Ishikawa (cell line): ENCODE measurements at regions not wholly inside any gene's neighbourhood (a gene's known extent, or its start where the extent isn't known, plus 50 kb on each side); places are given as distances from the start of the nearest gene placed in this dataset.
A peak's percentile ranks its signal among the peaks of the same experiment; 100 is the strongest.

ENCODE experiments used
- CEBPB ChIP-seq: IDR thresholded peaks from 2 replicates; pipeline ENCODE4 v1.6.1; 2012
- CREB1 ChIP-seq: IDR thresholded peaks from 2 replicates; pipeline ENCODE4 v1.6.1; 2012; ENCODE audit warnings: low read depth
- EGR1 ChIP-seq: IDR thresholded peaks from 2 replicates; pipeline ENCODE4 v1.6.1; 2012
- EP300 ChIP-seq: IDR thresholded peaks from 2 replicates; pipeline ENCODE4 v1.6.1; 2012; ENCODE audit warnings: borderline replicate concordance
- FOXM1 ChIP-seq: IDR thresholded peaks from 2 replicates; pipeline ENCODE4 v1.6.1; 2012; ENCODE audit warnings: low read depth, borderline replicate concordance
- NFIC ChIP-seq: IDR thresholded peaks from 2 replicates; pipeline ENCODE4 v1.6.1; 2012
- RAD21 ChIP-seq: IDR thresholded peaks from 2 replicates; pipeline ENCODE4 v1.6.1; 2012; ENCODE audit warnings: low read depth
- REST ChIP-seq: IDR thresholded peaks from 2 replicates; pipeline ENCODE4 v1.6.1; 2012; ENCODE audit warnings: low read depth, mild to moderate bottlenecking
- TAF1 ChIP-seq: IDR thresholded peaks from 2 replicates; pipeline ENCODE4 v1.6.1; 2012; ENCODE audit warnings: low read depth, mild to moderate bottlenecking
- TCF12 ChIP-seq: IDR thresholded peaks from 2 replicates; pipeline ENCODE4 v1.6.1; 2012; ENCODE audit warnings: low read depth
- TEAD4 ChIP-seq: IDR thresholded peaks from 2 replicates; pipeline ENCODE4 v1.6.1; 2012
- YY1 ChIP-seq: IDR thresholded peaks from 2 replicates; pipeline ENCODE4 v1.6.1; 2012; ENCODE audit warnings: low read depth
- ZBTB7A ChIP-seq: IDR thresholded peaks from 2 replicates; pipeline ENCODE4 v1.6.1; 2012; ENCODE audit warnings: low read depth
- TF ChIP-seq, protein P1 (sequence below): IDR thresholded peaks from 2 replicates; pipeline ENCODE4 v1.6.1; 2012
- TF ChIP-seq, protein P2 (sequence below): IDR thresholded peaks from 2 replicates; pipeline ENCODE4 v1.6.1; 2012

- no peak for TF ChIP-seq TAF1
- no peak for TF ChIP-seq ZBTB7A
- TF ChIP-seq TEAD4, result no peak
- TF ChIP-seq YY1, result no peak
- TF ChIP-seq CREB1, result no peak
- no peak for TF ChIP-seq TCF12
- TF ChIP-seq, protein P1, sequence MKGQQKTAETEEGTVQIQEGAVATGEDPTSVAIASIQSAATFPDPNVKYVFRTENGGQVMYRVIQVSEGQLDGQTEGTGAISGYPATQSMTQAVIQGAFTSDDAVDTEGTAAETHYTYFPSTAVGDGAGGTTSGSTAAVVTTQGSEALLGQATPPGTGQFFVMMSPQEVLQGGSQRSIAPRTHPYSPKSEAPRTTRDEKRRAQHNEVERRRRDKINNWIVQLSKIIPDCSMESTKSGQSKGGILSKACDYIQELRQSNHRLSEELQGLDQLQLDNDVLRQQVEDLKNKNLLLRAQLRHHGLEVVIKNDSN, result no peak
- no peak for TF ChIP-seq FOXM1
- TF ChIP-seq EGR1, result no peak
- TF ChIP-seq RAD21, result no peak
- no peak for TF ChIP-seq CEBPB
- TF ChIP-seq EP300, result no peak
- TF ChIP-seq, protein P2, sequence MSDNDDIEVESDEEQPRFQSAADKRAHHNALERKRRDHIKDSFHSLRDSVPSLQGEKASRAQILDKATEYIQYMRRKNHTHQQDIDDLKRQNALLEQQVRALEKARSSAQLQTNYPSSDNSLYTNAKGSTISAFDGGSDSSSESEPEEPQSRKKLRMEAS, result no peak
Measured at GRCh38 chr3:105988540-105989212, 119.9 kb upstream of the CBLB start.

- no peak for TF ChIP-seq RAD21
- no peak for TF ChIP-seq TCF12
- TF ChIP-seq EP300, result no peak
- TF ChIP-seq, protein P1, result no peak
- no peak for TF ChIP-seq TEAD4
- TF ChIP-seq, protein P2, result no peak
- TF ChIP-seq YY1, result no peak
- no peak for TF ChIP-seq ZBTB7A
- TF ChIP-seq CEBPB, result no peak
- TF ChIP-seq FOXM1, result no peak
- TF ChIP-seq NFIC, result no peak
- no peak for TF ChIP-seq TAF1
- TF ChIP-seq CREB1, result no peak
- TF ChIP-seq EGR1, result no peak
- no peak for TF ChIP-seq REST
Measured at GRCh38 chr3:105996781-105997180, 128.0 kb upstream of the CBLB start.

GRCh38 chr3:105997466-105997799, 128.6 kb upstream of the CBLB start:
- TF ChIP-seq ZBTB7A (no peak), CEBPB (no peak), REST (no peak), EGR1 (no peak), YY1 (no peak), TEAD4 (no peak), EP300 (no peak), NFIC (no peak), TCF12 (no peak), CREB1 (no peak)
- TF ChIP-seq, protein P1, result no peak
- TF ChIP-seq, protein P2, result no peak

DNA sequence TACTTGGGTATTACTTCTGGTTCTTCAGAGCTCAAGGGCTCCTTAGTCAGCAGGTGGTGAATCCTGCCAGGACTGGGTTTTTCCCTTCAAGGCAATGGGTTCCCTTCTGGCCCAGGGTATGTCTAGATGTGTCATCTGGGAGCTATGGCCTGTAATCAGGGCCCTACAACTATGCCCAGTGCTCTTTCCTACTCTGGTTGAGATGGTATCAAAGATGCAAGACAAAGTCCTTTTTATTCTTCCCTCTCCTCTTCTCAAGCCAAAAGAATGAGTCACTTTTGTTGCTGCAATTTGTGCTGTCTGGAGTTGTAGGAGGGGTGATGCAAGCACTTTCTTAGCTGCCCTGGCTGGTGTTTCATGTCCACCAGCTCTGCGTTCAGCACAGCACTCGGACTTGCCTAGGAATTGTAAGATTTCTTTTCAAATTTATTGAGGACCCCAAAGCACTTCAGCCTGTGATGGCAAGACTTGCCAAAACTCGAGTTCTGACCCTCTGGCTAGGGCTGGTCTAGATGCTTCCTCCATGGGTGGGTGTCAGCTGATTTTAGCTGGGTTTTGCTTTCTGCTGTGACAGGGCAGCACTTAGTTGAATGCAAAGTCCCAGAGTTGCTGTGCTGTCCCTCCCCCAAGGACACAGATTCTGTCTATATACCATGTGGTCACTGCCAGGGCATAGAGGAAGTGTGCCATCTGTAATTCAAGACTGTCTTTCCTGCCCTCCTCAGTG, 129.2 kb upstream of the CBLB start:
- TF ChIP-seq NFIC (no peak), EGR1 (no peak), YY1 (no peak), TEAD4 (no peak), ZBTB7A (no peak), FOXM1 (no peak), CEBPB (peak; percentile 14; the same call in 1 of the 2 replicates)

GRCh38 chr3:105999856-106000255, 131.0 kb upstream of the CBLB start:
- no peak for TF ChIP-seq TEAD4
- no peak for TF ChIP-seq TCF12
- no peak for TF ChIP-seq CREB1
- no peak for TF ChIP-seq CEBPB
- no peak for TF ChIP-seq REST
- no peak for TF ChIP-seq YY1
- TF ChIP-seq TAF1, result no peak
- TF ChIP-seq EP300, result no peak
- no peak for TF ChIP-seq EGR1
- TF ChIP-seq FOXM1, result no peak
- TF ChIP-seq, protein P2, result no peak
- TF ChIP-seq NFIC, result no peak
